Endodermal cell (in vitro differentiated cells): ENCODE measurements at regions not wholly inside any gene's neighbourhood (a gene's known extent, or its start where the extent isn't known, plus 50 kb on each side); places are given as distances from the start of the nearest gene placed in this dataset.

Source experiments
- DNase-seq: peaks from one replicate; pipeline ENCODE4 v3.0.0-alpha.2; 2017
- H3K27ac ChIP-seq: 2 replicates; pipeline ENCODE4 v1.5.1; 2013; ENCODE audit warnings: mild to moderate bottlenecking, low read depth, low read length, moderate library complexity
- H3K27me3 ChIP-seq: 2 replicates; pipeline ENCODE4 v1.6.1; 2013; ENCODE audit warnings: mild to moderate bottlenecking, low read length, moderate library complexity; ENCODE audit not compliant: insufficient read depth, control insufficient read depth, poor library complexity, severe bottlenecking
- H3K36me3 ChIP-seq: 2 replicates; pipeline ENCODE4 v1.7.0; 2013; ENCODE audit warnings: mild to moderate bottlenecking, low read length, moderate library complexity; ENCODE audit not compliant: control insufficient read depth, insufficient read depth
- H3K4me1 ChIP-seq: one replicate; pipeline ENCODE4 v1.7.0; 2013; ENCODE audit warnings: low read length; ENCODE audit not compliant: control insufficient read depth, insufficient read depth
- H3K4me3 ChIP-seq: 2 replicates; pipeline ENCODE4 v1.5.1; 2013; ENCODE audit warnings: mild to moderate bottlenecking, low read length, moderate library complexity
- H3K9ac ChIP-seq: 2 replicates; pipeline ENCODE4 v1.6.1; 2013; ENCODE audit warnings: mild to moderate bottlenecking, low read length, moderate library complexity; ENCODE audit not compliant: poor library complexity, severe bottlenecking; ENCODE audit errors: extremely low read depth
- H3K9me3 ChIP-seq: 2 replicates; pipeline ENCODE4 v1.6.1; 2013; ENCODE audit warnings: mild to moderate bottlenecking, low read length, moderate library complexity; ENCODE audit not compliant: control insufficient read depth
- H3K27ac Mint-ChIP-seq: 2 replicates; pipeline ENCODE4 v1.8.0; 2020; ENCODE audit warnings: mixed read lengths
- H3K27me3 Mint-ChIP-seq: 2 replicates; pipeline ENCODE4 v1.8.0; 2021; ENCODE audit warnings: mild to moderate bottlenecking, mixed read lengths; ENCODE audit not compliant: insufficient read depth
- H3K36me3 Mint-ChIP-seq: 2 replicates; pipeline ENCODE4 v1.8.0; 2020; ENCODE audit warnings: low read depth, mixed read lengths
- H3K4me1 Mint-ChIP-seq: 2 replicates; pipeline ENCODE4 v1.8.0; 2020; ENCODE audit warnings: mixed read lengths
- H3K4me3 Mint-ChIP-seq: 2 replicates; pipeline ENCODE4 v1.8.0; 2020; ENCODE audit warnings: mild to moderate bottlenecking, moderate library complexity, mixed read lengths
- H3K9me3 Mint-ChIP-seq: 2 replicates; pipeline ENCODE4 v1.8.0; 2020; ENCODE audit warnings: mild to moderate bottlenecking, mixed read lengths
- WGBS, 2 experiments: methylation state at CpG; one replicate each; pipeline versions ENCODE4 v1.1.5 to v1.1.7; 2013; ENCODE audit warnings: missing lambda C conversion rate in 2 of 2, mixed read lengths in 1 of 2; ENCODE audit not compliant: insufficient coverage in 1 of 2, insufficient read length in 1 of 2; 5-methylcytosine and 5-hydroxymethylcytosine counted together
- TF ChIP-seq, protein P1 (sequence below): fragments of 200-600 bp; sonication (generic); conservative IDR thresholded peaks from 2 replicates; pipeline ENCODE4 v1.5.0; 2021; ENCODE audit warnings: antibody characterized with exemption, mild to moderate bottlenecking

DNA sequence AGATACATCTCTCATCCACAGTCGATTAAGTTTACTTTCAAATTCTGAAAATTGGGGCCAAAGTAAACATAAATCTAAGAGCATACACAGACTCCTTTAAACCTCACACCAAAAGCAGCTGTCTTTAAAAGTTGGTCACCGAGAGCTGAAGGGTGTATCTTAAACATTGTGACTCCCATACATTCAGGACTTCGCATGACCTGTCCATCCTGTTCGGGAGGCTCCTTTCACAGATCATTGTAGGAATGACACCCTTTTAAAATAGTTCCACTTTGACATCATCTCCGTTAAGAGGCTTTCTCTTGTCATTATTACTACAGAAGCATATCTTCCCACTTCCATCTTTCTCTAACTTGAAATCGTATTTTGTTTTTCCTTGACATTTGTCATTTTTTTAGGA is 440.0 kb downstream of the DNAJB9 start:
- TF ChIP-seq, protein P1, sequence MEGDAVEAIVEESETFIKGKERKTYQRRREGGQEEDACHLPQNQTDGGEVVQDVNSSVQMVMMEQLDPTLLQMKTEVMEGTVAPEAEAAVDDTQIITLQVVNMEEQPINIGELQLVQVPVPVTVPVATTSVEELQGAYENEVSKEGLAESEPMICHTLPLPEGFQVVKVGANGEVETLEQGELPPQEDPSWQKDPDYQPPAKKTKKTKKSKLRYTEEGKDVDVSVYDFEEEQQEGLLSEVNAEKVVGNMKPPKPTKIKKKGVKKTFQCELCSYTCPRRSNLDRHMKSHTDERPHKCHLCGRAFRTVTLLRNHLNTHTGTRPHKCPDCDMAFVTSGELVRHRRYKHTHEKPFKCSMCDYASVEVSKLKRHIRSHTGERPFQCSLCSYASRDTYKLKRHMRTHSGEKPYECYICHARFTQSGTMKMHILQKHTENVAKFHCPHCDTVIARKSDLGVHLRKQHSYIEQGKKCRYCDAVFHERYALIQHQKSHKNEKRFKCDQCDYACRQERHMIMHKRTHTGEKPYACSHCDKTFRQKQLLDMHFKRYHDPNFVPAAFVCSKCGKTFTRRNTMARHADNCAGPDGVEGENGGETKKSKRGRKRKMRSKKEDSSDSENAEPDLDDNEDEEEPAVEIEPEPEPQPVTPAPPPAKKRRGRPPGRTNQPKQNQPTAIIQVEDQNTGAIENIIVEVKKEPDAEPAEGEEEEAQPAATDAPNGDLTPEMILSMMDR = no peak

DNA sequence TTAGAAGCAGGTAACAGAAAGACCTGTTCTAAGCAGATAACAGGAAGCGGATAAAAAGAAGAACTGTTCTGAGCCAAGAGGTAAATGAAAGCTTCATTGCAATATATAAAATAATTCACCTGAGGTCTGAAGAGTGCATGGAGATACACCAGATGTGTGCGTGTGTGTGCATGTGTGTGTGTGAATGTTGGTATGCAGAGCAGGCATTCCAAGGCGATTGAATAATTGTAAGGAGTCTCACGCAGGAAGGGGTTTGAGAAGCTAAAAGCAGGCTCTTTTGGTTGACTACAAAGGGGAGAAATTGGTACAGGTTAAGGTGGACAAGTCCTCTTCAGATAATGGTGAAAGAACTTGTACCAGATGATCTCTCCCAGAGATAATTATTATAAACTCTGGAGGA is 450.6 kb downstream of the DNAJB9 start:
- TF ChIP-seq, protein P1 = no peak

More for the DNA sequence above, 440.0 kb downstream of the DNAJB9 start:
- H3K9me3 ChIP-seq = no peaks in the 10 kb centered on the region
- Mint-ChIP-seq H3K27ac (no peak overlapping the region), H3K27me3 (no peaks in the 10 kb centered on the region), H3K4me3 (no peak overlapping the region), H3K4me1 (peaks cover 12% of the 10 kb centered on the region), H3K36me3 (no peaks in the 10 kb centered on the region), H3K9me3 (no peaks in the 10 kb centered on the region)
- no peak overlapping the region for H3K27ac ChIP-seq
- H3K36me3 ChIP-seq = no peaks in the 10 kb centered on the region
- no peak overlapping the region for H3K9ac ChIP-seq
- WGBS, 2 experiments = 86 to 89% methylated on average over 5 to 6 of the region's 6 CpGs
- H3K4me1 ChIP-seq = no peaks in the 10 kb centered on the region
- no peak overlapping the region for H3K4me3 ChIP-seq
- H3K27me3 ChIP-seq = no peaks in the 10 kb centered on the region
- DNase-seq = no peak

GRCh38 chr7:109021390-109021789 is 451.7 kb downstream of the DNAJB9 start:
- no peak overlapping the region for H3K27ac Mint-ChIP-seq
- Histone ChIP-seq H3K36me3 (no peaks in the 10 kb centered on the region), H3K4me1 (no peaks in the 10 kb centered on the region), H3K27ac (no peak overlapping the region), H3K9ac (no peak overlapping the region), H3K27me3 (no peaks in the 10 kb centered on the region), H3K4me3 (no peak overlapping the region), H3K9me3 (no peaks in the 10 kb centered on the region)
- TF ChIP-seq, protein P1 = no peak
- WGBS, 2 experiments = 97% methylated on average over 2 of the region's 2 CpGs; no CpG with 5 or more reads in 1 of the 2 experiments
- no peak for DNase-seq
- no peaks in the 10 kb centered on the region for H3K27me3 Mint-ChIP-seq
- H3K4me3 Mint-ChIP-seq = no peak overlapping the region
- H3K9me3 Mint-ChIP-seq = no peaks in the 10 kb centered on the region
- H3K36me3 Mint-ChIP-seq = no peaks in the 10 kb centered on the region
- H3K4me1 Mint-ChIP-seq = no peaks in the 10 kb centered on the region

More for the DNA sequence above, 450.6 kb downstream of the DNAJB9 start:
- WGBS, 2 experiments = 91 to 100% methylated on average over 1 to 4 of the region's 4 CpGs
- Histone ChIP-seq H3K36me3 (no peaks in the 10 kb centered on the region), H3K9ac (no peak overlapping the region), H3K27me3 (no peaks in the 10 kb centered on the region), H3K4me1 (no peaks in the 10 kb centered on the region), H3K4me3 (no peak overlapping the region), H3K27ac (no peak overlapping the region), H3K9me3 (no peaks in the 10 kb centered on the region)
- Mint-ChIP-seq H3K36me3 (no peaks in the 10 kb centered on the region), H3K4me3 (no peak overlapping the region), H3K4me1 (no peaks in the 10 kb centered on the region), H3K27ac (no peak overlapping the region), H3K9me3 (peaks cover 4% of the 10 kb centered on the region), H3K27me3 (no peaks in the 10 kb centered on the region)
- peak; percentile 44 for DNase-seq
